CD14-positive monocyte (primary cell): ENCODE measurements at regions not wholly inside any gene's neighbourhood (a gene's known extent, or its start where the extent isn't known, plus 50 kb on each side); places are given as distances from the start of the nearest gene placed in this dataset.

Experiments used
- DNase-seq, 3 donors: peaks; one replicate each; pipeline ENCODE4 v3.0.0-alpha.2; 2011 to 2022
- H2AFZ ChIP-seq: 2 replicates; pipeline ENCODE4 v1.6.0; 2012; ENCODE audit warnings: mild to moderate bottlenecking, low read depth, low read length, inconsistent platforms; ENCODE audit not compliant: insufficient read depth, poor library complexity, severe bottlenecking
- H3K27ac ChIP-seq, 2 donors: 1 replicate in 1 of 2; 2 replicates in 1 of 2; pipeline ENCODE4 v1.5.1; 2012 to 2013; ENCODE audit warnings: low read length in 2 of 2, control low read depth in 1 of 2, inconsistent platforms in 1 of 2, low read depth in 1 of 2, mild to moderate bottlenecking in 1 of 2
- H3K27me3 ChIP-seq, 2 donors: one replicate each; pipeline versions ENCODE4 v1.6.0 to v1.6.1; 2011 to 2013; ENCODE audit warnings: low read length in 2 of 2; ENCODE audit not compliant: control insufficient read depth in 2 of 2, insufficient read depth in 2 of 2
- H3K36me3 ChIP-seq, 2 donors: replicated peaks in 1 of 2; 1 replicate in 1 of 2; 2 replicates in 1 of 2; pipeline versions ENCODE4 v1.5.1 to v1.6.1; 2012 to 2013; ENCODE audit warnings: low read length in 2 of 2, control low read depth in 1 of 2, inconsistent platforms in 1 of 2, mild to moderate bottlenecking in 1 of 2; ENCODE audit not compliant: insufficient read depth in 2 of 2, control insufficient read depth in 1 of 2
- H3K4me1 ChIP-seq, 2 donors: 1 replicate in 1 of 2; 2 replicates in 1 of 2; pipeline versions ENCODE4 v1.5.1 to v1.6.1; 2012 to 2013; ENCODE audit warnings: low read length in 2 of 2, control low read depth in 1 of 2, inconsistent platforms in 1 of 2, mild to moderate bottlenecking in 1 of 2, moderate library complexity in 1 of 2; ENCODE audit not compliant: insufficient read depth in 2 of 2, control insufficient read depth in 1 of 2
- H3K4me2 ChIP-seq: replicated peaks from 2 replicates; pipeline ENCODE3; 2012; ENCODE audit warnings: low read length, moderate library complexity, mild to moderate bottlenecking; ENCODE audit not compliant: poor library complexity, severe bottlenecking; ENCODE audit errors: extremely low read depth
- H3K4me3 ChIP-seq, 3 experiments: fragments of 200-600 bp in 1 of 3; sonication (generic) in 1 of 3; replicated peaks in 1 of 3; 1 replicate in 2 of 3; 2 replicates in 1 of 3; pipeline ENCODE4 v1.5.1; 2011 to 2013; ENCODE audit warnings: low read length in 3 of 3, mild to moderate bottlenecking in 3 of 3, control low read depth in 2 of 3, low read depth in 2 of 3, inconsistent platforms in 1 of 3, moderate library complexity in 1 of 3
- H3K79me2 ChIP-seq: 2 replicates; pipeline ENCODE4 v1.6.0; 2012; ENCODE audit warnings: mild to moderate bottlenecking, control low read depth, inconsistent platforms, low read length, moderate library complexity; ENCODE audit not compliant: insufficient read depth
- H3K9ac ChIP-seq: 2 replicates; pipeline ENCODE4 v1.6.0; 2017; ENCODE audit warnings: low read length, mild to moderate bottlenecking; ENCODE audit not compliant: insufficient read depth, poor library complexity, severe bottlenecking
- H3K9me3 ChIP-seq, 2 donors: replicated peaks in 1 of 2; 1 replicate in 1 of 2; 2 replicates in 1 of 2; pipeline versions ENCODE4 v1.5.1 to v1.6.1; 2012 to 2013; ENCODE audit warnings: low read length in 2 of 2, control low read depth in 1 of 2; ENCODE audit not compliant: control insufficient read depth in 1 of 2, insufficient read depth in 1 of 2
- H4K20me1 ChIP-seq: 2 replicates; pipeline ENCODE4 v1.6.0; 2012; ENCODE audit warnings: mild to moderate bottlenecking, low read length, control low read depth, moderate library complexity; ENCODE audit not compliant: insufficient read depth
- H3K27ac Mint-ChIP-seq, 7 donors: one replicate each; pipeline ENCODE4 v1.8.0; 2020; ENCODE audit warnings: mild to moderate bottlenecking in 7 of 7, mixed read lengths in 7 of 7, moderate library complexity in 6 of 7, inconsistent platforms in 2 of 7
- H3K27me3 Mint-ChIP-seq, 3 donors: one replicate each; pipeline ENCODE4 v1.8.0; 2021 to 2022; ENCODE audit warnings: low read depth in 3 of 3, mild to moderate bottlenecking in 3 of 3, mixed read lengths in 3 of 3, moderate library complexity in 3 of 3, inconsistent platforms in 1 of 3
- H3K36me3 Mint-ChIP-seq, 2 donors: one replicate each; pipeline ENCODE4 v1.8.0; 2020; ENCODE audit warnings: mixed read lengths in 2 of 2, inconsistent platforms in 1 of 2, mild to moderate bottlenecking in 1 of 2
- H3K4me1 Mint-ChIP-seq: one replicate; pipeline ENCODE4 v1.8.0; 2020; ENCODE audit warnings: mild to moderate bottlenecking, mixed read lengths
- H3K4me3 Mint-ChIP-seq, 2 donors: one replicate each; pipeline ENCODE4 v1.8.0; 2020; ENCODE audit warnings: mild to moderate bottlenecking in 2 of 2, mixed read lengths in 2 of 2, moderate library complexity in 1 of 2
- H3K9me3 Mint-ChIP-seq, 7 donors: one replicate each; pipeline ENCODE4 v1.8.0; 2020 to 2022; ENCODE audit warnings: mixed read lengths in 7 of 7, mild to moderate bottlenecking in 6 of 7, moderate library complexity in 6 of 7, inconsistent platforms in 2 of 7
- whole genome bisulfite sequencing: methylation state at CpG from one replicate; pipeline ENCODE4 v1.1.5; 2013; ENCODE audit warnings: missing lambda C conversion rate; ENCODE audit not compliant: insufficient coverage; 5-methylcytosine and 5-hydroxymethylcytosine counted together
- intact Hi-C, 2 donors: fragments of 100-400 bp; cut with micrococcal nuclease; formaldehyde crosslinking; loops; one replicate each; pipeline versions ENCODE4 v1.15.0 to v1.15.1; 2023
- TF ChIP-seq, protein P1 (sequence below): fragments of 200-600 bp; IDR thresholded peaks from one replicate; pipeline ENCODE4 v1.8.0; 2022; ENCODE audit warnings: antibody characterized with exemption, mild to moderate bottlenecking

DNA sequence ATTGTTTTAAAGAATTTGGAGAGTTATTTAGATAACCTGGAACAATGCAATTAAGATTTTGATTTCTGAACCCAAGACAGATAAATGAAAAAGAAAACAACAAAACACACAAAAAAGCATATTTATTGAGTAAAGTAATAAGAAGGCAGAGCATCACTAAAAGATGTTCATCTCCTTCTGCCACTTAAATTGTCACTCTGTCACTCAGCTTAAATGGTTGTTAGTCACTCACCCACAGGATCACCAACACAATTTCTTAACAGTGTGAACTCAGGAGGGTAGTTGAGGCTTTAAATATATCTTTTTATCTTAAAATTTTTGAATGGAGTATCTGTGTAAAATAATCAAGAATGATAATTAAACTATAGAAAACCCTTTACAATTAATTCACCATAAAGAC, 1215.5 kb upstream of the PCDH20 start:
- intact Hi-C loops: no loop called here

DNA sequence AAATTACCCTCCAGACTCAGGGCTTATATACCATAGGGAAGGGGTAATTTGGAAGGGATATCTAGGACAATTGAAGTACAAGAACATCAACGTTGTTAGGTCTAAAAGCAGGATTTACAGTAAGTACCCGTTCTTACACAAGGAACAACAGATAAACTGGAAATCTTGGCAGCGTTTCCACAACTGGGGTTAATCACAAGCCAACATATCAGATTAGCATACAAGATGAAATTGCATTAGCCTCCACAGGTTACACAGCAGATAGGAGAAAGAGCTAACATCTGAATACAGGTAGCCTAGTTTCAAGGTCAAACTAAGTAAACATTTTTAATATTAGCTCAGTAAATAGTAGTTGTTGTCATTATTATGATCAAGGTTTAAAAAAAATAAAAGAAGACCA, 1214.0 kb upstream of the PCDH20 start:
- Histone ChIP-seq H3K4me1 (no peaks in the 10 kb centered on the region), H3K27ac (no peak overlapping the region), H3K36me3 (no peaks in the 10 kb centered on the region), H4K20me1 (no peaks in the 10 kb centered on the region), H3K79me2 (no peaks in the 10 kb centered on the region), H3K4me2 (no peak overlapping the region), H3K27me3 (no peaks in the 10 kb centered on the region), H3K4me3 (no peak overlapping the region), H2AFZ (no peak overlapping the region), H3K9ac (no peak overlapping the region), H3K9me3 (peaks cover 20 to 24% of the 10 kb centered on the region in 2 donors)
- no peaks in the 10 kb centered on the region for H3K36me3 Mint-ChIP-seq
- TF ChIP-seq, protein P1, sequence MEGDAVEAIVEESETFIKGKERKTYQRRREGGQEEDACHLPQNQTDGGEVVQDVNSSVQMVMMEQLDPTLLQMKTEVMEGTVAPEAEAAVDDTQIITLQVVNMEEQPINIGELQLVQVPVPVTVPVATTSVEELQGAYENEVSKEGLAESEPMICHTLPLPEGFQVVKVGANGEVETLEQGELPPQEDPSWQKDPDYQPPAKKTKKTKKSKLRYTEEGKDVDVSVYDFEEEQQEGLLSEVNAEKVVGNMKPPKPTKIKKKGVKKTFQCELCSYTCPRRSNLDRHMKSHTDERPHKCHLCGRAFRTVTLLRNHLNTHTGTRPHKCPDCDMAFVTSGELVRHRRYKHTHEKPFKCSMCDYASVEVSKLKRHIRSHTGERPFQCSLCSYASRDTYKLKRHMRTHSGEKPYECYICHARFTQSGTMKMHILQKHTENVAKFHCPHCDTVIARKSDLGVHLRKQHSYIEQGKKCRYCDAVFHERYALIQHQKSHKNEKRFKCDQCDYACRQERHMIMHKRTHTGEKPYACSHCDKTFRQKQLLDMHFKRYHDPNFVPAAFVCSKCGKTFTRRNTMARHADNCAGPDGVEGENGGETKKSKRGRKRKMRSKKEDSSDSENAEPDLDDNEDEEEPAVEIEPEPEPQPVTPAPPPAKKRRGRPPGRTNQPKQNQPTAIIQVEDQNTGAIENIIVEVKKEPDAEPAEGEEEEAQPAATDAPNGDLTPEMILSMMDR: no peak
- no peak for DNase-seq
- H3K9me3 Mint-ChIP-seq: peaks cover 3 to 12% (median 7%) of the 10 kb centered on the region in 7 donors
- intact Hi-C loops: no loop called here
- 90% methylated on average over 2 of the region's 3 CpGs for WGBS
- H3K27me3 Mint-ChIP-seq: no peaks in the 10 kb centered on the region
- no peak overlapping the region for H3K27ac Mint-ChIP-seq
- no peak overlapping the region for H3K4me3 Mint-ChIP-seq
- H3K4me1 Mint-ChIP-seq: no peaks in the 10 kb centered on the region

More for the DNA sequence above, 1215.5 kb upstream of the PCDH20 start:
- Histone ChIP-seq H3K27me3 (no peaks in the 10 kb centered on the region), H3K9ac (no peak overlapping the region), H3K9me3 (peaks cover 7 to 15% of the 10 kb centered on the region in 2 donors), H2AFZ (no peak overlapping the region), H4K20me1 (no peaks in the 10 kb centered on the region), H3K4me2 (no peak overlapping the region), H3K36me3 (no peaks in the 10 kb centered on the region), H3K4me1 (no peaks in the 10 kb centered on the region), H3K79me2 (no peaks in the 10 kb centered on the region), H3K4me3 (no peak overlapping the region), H3K27ac (no peak overlapping the region)
- no peak for DNase-seq
- no peaks in the 10 kb centered on the region for H3K27me3 Mint-ChIP-seq
- H3K27ac Mint-ChIP-seq: no peak overlapping the region
- no peaks in the 10 kb centered on the region for H3K4me1 Mint-ChIP-seq
- peaks cover 0 to 10% (median 3%) of the 10 kb centered on the region in 7 donors for H3K9me3 Mint-ChIP-seq
- H3K36me3 Mint-ChIP-seq: no peaks in the 10 kb centered on the region
- TF ChIP-seq, protein P1: no peak
- H3K4me3 Mint-ChIP-seq: no peak overlapping the region
